ENCODE measurements at regions not wholly inside any gene's neighbourhood (a gene's known extent, or its start where the extent isn't known, plus 50 kb on each side); places are given as distances from the start of the nearest gene placed in this dataset.

DNA sequence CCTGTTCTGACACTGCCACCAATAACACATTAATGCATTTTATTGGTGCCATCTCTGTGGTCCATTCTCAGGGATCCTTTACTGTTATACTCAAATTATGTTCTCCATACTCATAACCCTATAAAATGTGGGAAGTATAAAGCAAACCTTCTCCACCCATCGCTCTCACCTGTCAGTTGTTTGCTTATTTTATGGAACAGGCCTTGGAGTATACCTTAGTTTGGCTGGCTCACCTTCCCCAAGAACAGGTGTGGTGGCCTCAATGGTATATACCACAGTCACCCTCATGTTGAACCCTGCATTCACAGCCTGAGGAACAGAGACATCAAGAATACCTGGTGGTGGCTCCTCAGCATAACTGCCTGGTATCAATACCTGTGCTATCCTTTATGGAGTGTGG lies 308.4 kb upstream of the STXBP6 start:
- no peak for TF ChIP-seq POLR2A (IDR thresholded peaks at IDR 0.05)
- TF ChIP-seq, protein P1, sequence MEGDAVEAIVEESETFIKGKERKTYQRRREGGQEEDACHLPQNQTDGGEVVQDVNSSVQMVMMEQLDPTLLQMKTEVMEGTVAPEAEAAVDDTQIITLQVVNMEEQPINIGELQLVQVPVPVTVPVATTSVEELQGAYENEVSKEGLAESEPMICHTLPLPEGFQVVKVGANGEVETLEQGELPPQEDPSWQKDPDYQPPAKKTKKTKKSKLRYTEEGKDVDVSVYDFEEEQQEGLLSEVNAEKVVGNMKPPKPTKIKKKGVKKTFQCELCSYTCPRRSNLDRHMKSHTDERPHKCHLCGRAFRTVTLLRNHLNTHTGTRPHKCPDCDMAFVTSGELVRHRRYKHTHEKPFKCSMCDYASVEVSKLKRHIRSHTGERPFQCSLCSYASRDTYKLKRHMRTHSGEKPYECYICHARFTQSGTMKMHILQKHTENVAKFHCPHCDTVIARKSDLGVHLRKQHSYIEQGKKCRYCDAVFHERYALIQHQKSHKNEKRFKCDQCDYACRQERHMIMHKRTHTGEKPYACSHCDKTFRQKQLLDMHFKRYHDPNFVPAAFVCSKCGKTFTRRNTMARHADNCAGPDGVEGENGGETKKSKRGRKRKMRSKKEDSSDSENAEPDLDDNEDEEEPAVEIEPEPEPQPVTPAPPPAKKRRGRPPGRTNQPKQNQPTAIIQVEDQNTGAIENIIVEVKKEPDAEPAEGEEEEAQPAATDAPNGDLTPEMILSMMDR (IDR thresholded peaks at IDR 0.05): no peak

Measured in breast epithelium (tissue), 3 donors.